ELF-1 (cell line): ENCODE measurements at regions not wholly inside any gene's neighbourhood (a gene's known extent, or its start where the extent isn't known, plus 50 kb on each side); places are given as distances from the start of the nearest gene placed in this dataset.
A peak's percentile ranks its signal among the peaks of the same experiment; 100 is the strongest.
"Not testable (repeated sequence)": the region's sequence is repeated elsewhere in the genome, so short reads cannot be mapped to it uniquely, and the experiment has no call there.

Experiments
- DNase-seq: peaks from one replicate; pipeline ENCODE4 v3.0.0-alpha.2; 2016; ENCODE audit warnings: low read depth, low spot score

DNA sequence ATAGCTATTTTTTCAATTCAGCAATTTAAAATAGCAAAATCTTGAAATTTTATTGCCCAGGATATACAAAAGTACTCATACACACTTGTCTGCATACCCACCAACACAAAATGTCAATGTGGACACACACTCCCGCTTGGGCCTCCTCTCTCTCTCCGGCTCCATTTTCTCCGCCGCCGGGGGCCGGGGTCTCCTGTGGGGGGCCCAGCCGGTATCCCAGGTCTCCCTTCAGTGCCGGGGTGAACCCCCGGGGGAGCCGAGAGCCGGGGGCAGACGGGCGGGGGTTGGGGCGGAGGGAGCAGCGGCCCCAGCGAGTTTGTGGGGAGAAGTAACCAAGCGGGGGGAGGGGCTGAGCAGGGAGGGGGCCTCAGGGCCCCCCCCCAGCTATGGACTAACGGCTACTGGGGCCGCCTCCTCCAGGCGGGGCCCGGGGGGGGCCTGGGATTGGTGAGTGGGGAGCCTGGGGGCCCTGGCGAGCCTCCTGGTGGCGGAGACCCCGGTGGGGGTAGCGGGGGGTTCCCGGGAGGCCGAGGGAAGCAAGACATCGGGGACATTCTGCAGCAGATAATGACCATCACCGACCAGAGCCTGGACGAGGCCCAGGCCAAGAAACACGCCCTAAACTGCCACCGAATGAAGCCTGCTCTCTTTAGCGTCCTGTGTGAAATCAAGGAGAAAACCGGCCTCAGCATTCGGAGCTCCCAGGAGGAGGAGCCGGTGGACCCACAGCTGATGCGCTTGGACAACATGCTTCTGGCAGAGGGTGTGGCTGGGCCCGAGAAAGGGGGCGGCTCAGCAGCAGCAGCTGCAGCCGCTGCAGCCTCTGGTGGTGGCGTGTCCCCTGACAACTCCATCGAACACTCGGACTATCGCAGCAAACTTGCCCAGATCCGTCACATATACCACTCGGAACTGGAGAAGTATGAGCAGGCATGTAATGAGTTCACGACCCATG, 56.6 kb downstream of the CHST2 start:
- DNase-seq, result not testable (repeated sequence)

DNA sequence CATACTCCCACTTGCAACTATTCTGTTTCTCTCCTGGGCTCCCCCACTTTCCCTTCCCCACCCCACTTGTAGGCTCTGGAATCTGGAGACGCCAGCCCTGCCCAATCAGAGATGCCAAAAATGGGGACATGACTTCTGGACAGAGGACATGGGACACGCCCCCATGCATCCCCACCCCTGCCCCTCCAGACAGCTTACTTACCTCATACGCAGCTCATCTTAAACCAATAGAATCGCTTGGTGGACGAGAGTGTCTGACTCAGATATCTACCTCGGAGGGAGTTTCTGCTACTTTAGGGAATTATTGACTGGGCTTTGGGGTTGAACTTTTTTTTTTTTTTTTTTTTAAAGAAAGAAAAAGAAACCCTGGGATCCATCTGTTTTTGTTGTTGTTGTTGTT, 58.4 kb downstream of the CHST2 start:
- DNase-seq, result not testable (repeated sequence)

DNA sequence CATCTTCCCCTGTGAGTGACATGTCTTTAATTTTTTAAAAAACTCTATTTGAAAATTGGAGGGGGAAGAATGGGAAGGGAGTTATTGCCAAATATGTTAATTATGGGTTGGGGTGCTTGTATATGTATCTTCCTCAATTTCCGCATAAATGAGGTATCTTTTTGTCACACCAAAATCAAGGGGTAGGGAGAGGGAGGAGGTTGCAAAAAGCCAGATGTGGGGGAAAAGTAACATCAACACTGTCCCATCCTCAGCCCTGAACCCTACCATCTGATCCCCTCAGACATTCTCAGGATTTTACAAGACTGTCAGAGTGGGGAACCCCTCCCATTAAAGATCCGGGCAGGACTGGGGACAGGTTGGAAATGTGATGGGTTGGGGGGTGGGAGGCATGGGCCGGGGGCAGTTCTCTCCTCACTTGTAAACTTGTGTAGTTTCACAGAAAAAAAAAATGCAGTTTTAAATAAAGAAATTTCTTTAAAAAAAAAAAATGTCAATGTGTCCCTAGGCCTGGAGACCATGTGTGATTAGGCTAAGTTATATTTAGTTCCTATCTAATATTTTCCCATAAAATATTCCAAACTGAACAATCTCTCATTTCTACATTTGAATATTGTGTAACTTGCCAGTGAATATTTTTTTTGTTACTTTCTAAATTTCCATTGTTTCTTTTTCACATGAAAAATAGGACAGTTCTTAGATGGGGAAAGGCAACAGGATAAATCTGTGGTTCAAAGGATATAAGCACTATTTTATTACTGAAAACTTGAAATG, 59.4 kb downstream of the CHST2 start:
- not testable (repeated sequence) for DNase-seq

DNA sequence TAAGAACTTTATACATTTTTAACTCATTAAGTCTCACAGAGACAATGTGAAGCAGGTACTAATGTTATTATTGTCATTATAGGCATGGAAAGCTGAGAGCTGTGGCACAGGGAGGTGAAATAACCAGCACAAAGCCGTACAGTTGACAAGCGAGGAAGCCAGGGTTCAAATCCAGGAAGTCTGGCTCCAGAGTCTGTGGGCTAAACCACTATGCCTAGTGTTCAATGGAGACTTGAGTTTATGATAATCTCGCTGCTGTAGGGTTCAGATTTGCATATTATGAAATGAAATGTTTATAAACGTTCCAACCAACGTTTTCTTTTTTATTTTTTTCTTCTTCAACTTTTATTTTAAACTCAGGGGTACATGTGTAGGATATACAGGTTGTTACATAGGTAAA, 60.0 kb downstream of the CHST2 start:
- no peak for DNase-seq

DNA sequence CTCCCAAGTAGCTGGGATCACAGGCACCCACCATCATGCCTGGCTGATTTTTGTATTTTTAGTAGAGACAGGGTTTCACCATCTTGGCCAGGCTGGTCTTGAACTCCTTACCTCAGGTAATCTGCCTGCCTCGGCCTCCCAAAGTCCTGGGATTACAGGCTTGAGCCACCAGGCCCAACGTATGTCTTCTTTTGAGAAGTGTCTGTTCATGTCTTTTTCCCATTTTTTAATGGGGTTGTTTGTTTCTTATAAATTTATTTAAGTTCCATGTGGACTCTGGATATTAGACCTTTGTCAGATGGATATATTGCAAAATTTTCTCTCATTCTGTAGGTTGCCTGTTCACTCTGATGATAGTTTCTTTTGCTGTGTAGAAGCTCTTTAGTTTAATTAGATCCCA, 61.3 kb downstream of the CHST2 start:
- DNase-seq, result not testable (repeated sequence)

DNA sequence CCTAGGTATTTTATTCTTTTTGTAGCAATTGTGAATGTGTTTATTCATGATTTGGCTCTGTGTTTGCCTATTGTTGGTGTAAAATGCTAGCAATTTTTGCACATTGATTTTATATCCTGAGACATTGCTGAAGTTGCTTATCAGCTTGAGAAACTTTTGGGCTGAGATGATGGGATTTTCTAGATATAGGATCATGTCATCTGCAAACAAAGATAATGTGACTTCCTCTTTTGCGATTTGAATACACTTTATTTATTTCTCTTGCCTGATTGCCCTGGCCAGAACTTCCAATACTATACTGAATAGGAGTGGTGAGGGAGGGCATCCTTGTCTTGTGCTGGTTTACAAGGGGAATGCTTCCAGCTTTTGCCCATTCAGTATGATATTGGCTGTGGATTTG, 62.4 kb downstream of the CHST2 start:
- DNase-seq, result not testable (repeated sequence)

DNA sequence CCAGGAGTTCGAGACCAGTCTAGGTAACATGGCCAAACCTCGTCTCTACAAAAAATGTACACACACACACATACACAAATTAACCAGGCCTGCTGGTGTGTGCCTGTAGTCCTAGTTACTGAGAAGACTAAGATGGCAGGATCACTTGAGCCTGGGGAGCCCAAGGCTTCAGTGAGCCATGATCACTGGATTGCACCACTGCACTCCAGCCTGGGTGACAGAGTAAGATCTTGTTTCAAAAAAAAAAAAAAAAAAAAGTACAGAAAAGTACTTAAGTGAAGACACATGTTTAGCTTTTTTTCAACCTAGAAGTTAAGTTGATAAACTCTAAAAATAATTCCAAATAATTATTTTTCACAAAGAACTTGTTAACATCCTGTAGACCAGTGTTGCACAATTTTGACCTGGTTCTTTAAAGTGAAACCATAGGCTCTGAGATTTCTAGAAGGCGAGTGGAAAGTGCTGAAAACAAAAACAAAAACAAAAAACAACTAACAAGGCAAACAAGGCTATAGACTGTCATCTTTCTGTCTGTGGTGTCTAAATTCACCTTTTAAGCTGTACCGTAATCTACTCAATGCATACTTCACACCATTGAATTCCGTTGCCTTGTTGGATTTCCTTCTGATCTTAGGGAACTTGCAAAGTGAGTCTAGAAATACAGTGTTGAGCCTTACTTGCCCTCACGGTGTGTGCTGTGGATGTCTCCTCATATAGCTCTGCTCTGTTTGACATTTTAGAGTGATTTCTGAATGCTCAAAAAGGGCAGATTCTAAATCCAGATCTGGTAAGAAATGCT, 63.5 kb downstream of the CHST2 start:
- DNase-seq, result no peak

DNA sequence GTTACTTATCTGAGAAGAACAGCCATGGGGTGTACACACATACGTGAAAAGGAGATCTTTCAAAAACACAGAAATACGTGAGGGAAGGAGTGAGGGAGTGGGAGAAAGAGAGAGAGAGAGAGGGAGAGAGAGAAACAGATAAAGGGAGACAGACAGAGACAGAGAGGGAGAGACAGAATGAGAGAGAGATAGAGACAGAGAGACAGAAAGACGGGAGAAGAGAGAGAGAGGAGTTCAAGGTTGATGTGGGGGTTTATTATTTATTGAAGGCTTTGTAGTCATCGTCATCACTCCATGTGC, 64.0 kb downstream of the CHST2 start:
- no peak for DNase-seq

DNA sequence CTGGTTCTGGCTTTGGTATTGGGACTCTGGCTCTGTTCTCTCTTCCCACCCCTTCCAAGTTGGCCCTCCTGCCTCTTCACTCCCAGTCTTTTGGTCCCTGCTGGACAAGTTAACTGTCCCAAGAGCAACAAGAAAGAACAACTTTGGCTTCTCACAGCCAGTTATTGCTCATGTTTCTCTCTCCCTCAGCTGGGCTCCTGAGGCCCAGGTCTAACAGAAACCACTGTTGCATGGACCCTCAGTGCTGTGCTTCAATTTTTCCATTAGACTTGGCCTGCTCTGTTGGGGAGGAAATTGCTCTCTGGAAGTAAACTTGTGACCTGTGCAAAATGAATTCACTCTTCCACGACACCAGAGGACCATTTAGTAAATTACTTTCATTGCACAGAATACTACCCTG, 64.5 kb downstream of the CHST2 start:
- no peak for DNase-seq

DNA sequence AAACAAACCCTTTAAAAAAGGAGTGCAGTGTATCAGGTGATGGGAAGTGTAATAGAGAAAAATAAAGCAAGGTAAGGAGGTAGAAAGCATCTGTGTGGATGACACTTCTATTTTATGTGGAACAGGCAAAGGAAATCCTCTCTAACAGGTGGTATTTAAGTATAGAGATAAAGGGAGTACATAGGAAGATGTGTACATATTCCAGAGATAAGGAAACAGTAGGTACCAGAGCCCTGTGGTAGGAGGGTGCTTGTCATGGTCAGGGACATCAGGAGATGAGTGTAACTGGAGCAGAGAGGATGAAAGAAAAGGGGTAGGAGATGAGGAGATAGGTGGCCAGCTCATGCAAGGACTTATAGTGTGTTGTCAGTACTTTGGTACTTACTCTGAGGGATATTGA, 65.8 kb downstream of the CHST2 start:
- no peak for DNase-seq

DNA sequence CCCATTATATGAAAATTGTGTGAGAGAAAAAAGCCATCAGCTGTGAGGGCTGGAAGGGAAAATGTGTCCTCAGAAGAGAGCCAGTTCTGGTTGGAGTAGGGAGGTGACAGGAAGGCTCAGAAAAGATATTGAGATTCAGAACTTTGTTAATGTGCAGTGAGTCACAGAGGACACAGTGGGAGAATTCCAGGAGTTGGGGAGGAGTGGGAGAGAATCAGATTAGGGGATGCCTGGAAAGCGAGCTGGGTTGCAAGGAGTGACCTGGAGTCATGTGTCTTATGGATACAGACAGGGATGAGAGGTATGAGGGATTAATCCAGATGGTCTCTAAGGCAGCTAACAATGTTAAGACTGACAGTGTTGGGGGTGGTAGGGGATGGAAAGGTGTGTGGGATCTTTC, 67.5 kb downstream of the CHST2 start:
- no peak for DNase-seq

DNA sequence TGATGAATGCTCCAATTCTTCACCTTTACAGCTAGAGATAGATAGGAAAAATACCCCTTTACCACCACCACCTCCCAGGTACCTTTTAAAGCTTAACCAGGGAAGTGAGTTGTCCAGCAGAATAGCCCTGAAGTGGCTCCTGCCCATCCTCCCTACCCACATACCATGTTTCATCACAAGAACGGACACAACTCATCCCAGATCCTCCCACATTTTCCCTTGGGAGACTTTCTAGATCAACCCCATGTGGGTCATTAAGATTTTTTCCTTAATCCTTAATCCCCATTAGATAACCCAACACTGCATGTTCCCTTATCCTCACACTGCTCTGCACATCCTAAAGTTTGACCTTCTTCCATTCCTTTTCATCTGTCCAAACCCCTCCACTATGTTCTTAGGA, 69.3 kb downstream of the CHST2 start:
- DNase-seq, result no peak

DNA sequence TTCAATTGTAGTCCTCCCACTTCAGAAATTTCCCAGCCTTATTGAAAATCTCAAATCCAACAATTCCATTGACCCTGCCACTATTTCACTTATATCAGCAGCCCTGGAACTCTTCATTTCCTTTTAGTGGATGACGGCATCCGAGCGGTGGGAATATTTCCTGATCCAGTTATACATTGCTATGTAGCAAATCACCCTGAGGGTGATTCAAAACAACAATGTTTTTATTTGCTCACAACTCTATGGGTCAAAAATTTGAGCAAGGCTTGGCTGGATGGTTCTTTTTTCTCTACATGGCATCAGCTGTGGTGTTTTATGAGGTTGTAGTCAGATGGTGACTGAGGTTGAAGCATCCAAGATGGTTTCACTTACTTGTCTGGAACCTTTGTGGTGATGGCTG, 70.5 kb downstream of the CHST2 start:
- no peak for DNase-seq

DNA sequence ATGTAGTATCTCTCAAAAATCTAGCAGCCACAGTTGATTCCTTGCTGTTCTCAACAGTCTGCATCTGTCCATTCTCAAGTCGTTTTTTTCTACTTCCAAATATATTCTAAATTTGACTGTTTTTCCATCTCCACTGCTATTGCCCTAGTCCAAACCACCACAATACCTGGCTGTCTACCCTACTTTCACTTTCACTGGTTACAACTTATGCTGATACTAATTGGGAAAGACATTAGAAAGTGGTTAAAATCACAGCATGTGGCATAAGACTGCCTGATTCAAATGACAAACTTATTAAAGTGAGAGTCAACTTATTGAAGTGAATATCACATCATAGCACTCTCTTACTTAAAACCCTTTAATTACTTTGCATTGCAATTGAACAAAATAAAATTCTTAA, 72.6 kb downstream of the CHST2 start:
- DNase-seq, result no peak

DNA sequence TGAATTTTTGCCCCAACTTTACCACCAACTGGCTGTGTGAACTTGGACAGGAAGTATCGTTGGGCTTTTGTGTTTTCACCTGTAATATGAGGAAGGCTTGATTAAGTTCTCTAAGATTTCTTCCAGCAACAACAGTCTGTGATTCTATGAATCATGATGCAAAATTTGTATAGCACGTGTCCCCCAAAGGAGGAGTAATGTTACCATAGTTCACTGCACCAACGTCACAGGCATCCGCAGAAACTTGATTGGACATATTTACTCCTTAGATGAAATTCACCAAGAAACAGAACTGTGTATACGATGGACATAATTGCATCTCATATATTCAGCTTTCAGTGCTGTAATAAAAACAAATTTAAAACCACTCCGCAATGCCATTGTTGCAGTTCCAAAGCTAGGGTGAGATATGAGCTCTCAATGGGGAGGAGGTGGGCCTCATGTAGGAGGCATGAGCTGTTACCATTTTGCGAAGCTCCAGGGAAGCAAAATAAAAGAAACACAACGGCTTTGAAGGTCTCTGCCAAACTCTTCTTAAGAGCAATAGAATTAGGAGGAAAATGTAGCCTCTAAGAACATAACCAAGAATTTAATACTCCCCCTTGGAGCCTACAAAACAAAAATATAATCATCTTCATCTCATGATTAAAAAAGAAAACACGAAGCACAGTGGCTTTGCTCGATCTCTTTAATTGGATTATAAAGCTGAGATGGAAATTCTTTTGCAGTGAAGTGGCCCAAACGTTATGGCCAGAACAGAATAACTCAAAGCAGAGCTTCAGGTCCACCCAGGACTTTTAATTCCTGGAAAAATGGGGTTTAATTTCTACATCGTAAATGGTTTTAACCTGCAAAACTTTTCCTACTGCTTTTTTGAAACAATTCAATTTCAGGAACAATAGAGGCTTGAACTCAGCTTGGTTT, 80.7 kb downstream of the CHST2 start:
- no peak for DNase-seq

DNA sequence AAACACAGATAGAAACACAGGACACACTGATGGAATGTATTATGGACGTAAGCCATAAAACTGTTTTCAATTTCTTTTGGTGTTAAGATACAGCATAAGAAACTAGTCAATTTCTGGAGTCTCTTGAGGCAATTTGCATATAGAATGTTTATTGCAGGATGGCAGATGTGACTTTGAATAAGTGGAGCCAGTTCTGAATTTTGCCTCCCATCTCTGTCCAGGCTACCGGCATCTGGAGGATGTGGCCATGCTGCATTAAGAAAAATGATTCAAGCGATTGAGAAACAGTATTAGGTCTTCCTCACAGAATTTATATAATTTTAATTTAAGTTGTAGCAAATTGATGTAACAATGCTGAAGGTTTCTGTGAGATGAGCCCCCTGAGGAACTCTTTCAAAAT, 81.5 kb downstream of the CHST2 start:
- no peak for DNase-seq

DNA sequence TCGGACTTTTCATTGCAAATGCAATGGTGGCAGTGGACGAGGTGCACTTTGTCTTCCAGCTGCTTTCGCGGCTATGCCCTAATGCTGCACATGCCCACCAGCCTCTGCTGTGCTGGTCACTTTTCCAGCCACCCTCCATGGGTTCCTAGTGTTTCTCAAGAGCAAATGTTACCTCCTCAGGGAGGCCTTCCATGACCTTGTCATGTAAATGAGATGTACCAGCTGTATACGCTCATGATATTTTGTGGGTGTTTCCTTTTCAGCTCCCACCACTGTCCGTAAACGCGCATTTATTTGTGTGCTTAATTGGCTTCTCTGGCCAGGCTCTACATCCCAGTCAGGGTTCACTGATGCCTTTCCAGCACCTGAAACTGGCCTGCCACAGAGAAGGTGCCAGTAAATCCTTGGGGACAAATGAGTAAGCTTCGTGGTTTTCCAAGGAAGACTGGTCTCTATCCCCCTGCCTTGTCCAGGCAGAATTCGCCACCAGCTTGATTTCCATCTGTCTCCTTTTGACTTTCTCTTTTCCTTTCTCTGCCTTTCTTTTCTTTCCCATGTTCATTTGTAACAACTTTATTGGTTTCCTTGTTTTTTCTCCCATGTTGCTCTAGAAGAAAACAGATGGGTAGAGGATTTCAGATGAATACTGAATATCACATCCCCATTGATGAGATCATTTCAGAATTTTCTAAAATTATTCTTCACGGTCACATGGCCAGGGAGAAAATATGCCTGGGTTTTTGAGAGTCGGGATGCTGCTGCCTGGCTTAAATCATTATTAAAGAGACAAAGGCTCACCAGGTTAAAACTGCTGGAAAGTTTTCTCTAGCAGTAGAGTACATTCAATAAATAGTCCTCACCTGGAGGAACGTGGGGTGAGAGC, 82.5 kb downstream of the CHST2 start:
- DNase-seq, result no peak

DNA sequence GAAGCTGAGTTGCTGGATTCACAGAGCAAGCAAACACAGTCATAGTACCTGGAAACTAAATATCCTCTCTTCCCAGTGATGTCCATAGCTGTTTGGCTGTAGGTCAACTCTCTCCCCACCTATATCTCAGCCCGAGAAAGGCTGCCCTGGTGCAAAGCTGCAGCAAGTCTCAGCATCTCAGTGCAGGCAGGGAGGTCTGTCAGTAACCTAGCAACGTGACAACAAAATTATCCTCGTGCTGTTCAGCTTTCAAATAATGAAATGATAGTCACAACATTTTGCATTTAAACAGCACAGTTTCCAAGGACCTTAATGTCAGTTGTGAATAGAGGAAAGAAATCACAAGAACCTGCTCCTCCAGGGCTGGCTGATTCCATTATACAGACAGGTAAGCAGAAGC, 83.6 kb downstream of the CHST2 start:
- DNase-seq, result no peak

DNA sequence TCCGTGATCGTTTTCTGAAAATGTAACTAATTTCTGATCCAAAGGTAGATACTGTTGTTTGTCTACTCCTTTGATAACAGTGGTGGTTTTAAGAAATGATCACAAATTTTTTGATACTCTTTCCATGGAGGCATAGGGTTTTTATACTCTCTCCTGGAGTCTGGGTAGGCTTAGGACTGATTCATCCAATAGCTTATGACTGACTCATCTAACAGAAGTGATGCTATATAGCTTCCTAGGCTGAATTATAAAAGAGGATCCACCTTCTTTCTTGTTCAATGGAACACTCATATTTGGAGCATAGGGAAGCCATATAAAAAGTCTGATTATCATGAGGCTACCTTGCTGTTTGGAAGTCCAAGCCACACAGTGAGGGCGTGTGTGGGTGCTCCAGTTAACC, 84.3 kb downstream of the CHST2 start:
- no peak for DNase-seq

DNA sequence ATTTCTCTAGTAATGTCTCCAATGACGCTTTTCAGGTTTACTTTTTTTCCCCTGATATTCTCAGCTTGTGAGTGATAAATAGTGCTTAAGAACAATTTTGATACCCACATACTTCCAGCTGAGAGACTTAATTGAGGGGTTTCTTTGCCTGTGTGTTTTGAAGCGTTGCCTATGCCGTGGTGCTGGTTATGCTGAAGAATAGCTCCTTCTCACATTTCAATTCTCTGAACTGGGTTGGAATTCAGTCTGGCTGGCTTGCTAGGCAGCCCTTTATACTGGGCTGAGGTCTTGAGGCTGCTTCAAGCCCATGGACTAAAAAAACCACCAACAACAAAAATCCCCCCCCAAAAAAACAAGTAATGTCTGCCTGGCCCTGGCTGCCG, 87.4 kb downstream of the CHST2 start:
- peak; percentile 11 for DNase-seq
